AG10803 (cell line): ENCODE measurements at regions not wholly inside any gene's neighbourhood (a gene's known extent, or its start where the extent isn't known, plus 50 kb on each side); places are given as distances from the start of the nearest gene placed in this dataset.

Experiments
- DNase-seq: peaks from one replicate; pipeline ENCODE4 v3.0.0; 2010; ENCODE audit warnings: low read depth
- H3K4me3 ChIP-seq: 2 replicates; pipeline ENCODE4 v1.5.1; 2011; ENCODE audit warnings: mild to moderate bottlenecking, low read length, control low read depth
- TF ChIP-seq, protein P1 (sequence below): conservative IDR thresholded peaks from 2 replicates; pipeline ENCODE4 v1.5.1; 2011; ENCODE audit warnings: mild to moderate bottlenecking, low read length, control low read depth, inconsistent platforms

DNA sequence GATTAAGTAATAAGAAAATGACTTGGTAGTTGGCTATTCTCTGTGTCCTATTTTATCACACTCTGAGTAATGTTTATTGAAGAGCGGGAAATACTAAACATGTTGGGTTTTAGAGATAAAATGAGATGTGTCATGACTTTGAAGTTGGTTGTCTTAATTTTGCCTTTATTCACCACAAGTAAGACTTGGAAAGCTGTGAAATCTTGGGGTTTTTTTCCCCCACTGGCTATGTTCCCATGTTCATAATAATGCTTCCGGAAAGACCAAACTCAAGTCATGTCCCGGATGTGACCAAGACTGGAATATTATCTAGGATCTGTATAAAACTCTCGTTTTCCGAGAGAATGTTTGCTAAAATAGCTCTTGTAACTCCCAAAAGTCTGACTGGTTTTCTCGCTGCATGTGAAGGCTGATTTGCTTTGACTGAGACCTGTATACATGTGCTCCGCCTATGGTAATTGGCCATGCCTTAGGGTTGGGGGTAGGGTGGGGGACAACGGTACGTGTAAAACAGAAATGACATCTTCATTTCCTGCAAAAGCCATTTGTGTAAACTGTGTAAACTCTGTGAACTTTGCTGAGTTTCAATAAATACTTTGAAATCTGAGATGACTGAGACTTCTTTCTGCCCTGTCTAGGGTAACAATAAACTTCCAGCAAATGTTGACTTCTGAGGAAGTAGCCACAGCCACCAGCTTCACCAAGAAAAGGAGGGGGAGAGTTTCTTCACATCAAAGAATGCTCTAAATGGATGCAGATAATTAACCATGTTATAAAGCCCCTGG, 169.6 kb downstream of the ZNF365 start:
- H3K4me3 ChIP-seq, result no peak overlapping the region
- no peak for DNase-seq
- TF ChIP-seq, protein P1, sequence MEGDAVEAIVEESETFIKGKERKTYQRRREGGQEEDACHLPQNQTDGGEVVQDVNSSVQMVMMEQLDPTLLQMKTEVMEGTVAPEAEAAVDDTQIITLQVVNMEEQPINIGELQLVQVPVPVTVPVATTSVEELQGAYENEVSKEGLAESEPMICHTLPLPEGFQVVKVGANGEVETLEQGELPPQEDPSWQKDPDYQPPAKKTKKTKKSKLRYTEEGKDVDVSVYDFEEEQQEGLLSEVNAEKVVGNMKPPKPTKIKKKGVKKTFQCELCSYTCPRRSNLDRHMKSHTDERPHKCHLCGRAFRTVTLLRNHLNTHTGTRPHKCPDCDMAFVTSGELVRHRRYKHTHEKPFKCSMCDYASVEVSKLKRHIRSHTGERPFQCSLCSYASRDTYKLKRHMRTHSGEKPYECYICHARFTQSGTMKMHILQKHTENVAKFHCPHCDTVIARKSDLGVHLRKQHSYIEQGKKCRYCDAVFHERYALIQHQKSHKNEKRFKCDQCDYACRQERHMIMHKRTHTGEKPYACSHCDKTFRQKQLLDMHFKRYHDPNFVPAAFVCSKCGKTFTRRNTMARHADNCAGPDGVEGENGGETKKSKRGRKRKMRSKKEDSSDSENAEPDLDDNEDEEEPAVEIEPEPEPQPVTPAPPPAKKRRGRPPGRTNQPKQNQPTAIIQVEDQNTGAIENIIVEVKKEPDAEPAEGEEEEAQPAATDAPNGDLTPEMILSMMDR, result no peak

- peak; percentile 89 for DNase-seq
- H3K4me3 ChIP-seq, result no peak overlapping the region
- TF ChIP-seq, protein P1, result no peak
Measured at GRCh38 chr10:62545160-62546066, 171.2 kb downstream of the ZNF365 start.

- TF ChIP-seq, protein P1, result no peak
- DNase-seq, result peak; percentile 47
- H3K4me3 ChIP-seq, result no peak overlapping the region
Measured at GRCh38 chr10:62548686-62549085, 174.5 kb downstream of the ZNF365 start.

DNA sequence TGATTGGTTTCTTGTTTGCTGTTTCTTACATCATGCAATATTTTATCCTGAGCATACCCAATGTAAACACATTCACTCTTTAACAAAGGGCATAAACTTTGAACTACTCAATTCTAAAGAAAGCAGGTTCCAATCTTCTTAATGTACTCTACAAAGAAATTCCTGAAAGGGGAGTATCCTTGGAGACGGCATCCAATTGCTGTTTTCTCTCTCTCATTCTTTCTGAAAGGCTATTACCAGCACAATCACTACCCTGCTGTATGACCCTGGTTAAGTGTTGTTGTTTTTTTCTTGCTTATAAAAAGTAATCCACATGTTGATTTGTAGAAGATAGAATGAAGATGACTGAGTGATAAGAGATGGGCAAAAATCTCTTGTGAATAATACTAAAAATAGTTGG, 176.0 kb downstream of the ZNF365 start:
- TF ChIP-seq, protein P1, result no peak
- DNase-seq, result no peak

DNA sequence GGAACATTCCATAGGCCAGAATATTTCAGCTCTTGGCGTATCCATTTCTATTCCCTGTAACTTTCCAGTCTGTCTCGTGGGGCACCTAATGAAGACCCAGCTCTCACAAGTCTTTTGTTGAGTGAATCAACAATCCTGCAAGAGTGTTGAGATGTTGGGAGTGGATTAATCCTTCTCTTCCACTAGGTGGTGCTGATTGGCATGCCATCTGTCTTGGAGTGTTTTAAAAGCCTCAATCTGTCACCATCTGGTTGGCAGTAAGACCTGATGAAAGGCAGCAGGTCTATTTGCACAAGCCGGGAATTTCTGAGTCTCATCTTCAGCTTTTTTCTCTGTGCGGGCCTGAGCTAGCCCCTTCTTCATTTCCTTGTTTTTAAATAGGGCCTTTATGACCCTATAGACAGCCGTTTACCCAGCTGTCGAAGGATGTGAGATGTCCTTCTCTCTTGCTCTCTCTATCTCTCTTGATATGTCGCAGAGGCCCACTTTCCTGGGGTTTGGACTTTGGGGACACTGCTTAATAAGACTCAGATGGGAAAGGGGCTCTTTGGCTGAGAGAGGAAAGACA, 180.5 kb downstream of the ZNF365 start:
- DNase-seq, result peak; percentile 86

More for the DNA sequence above, 176.0 kb downstream of the ZNF365 start:
- H3K4me3 ChIP-seq, result no peak overlapping the region

GRCh38 chr10:62559481-62560200, 185.5 kb downstream of the ZNF365 start:
- TF ChIP-seq, protein P1, result no peak
- H3K4me3 ChIP-seq, result no peak overlapping the region
- peak; percentile 78 for DNase-seq

More for the DNA sequence above, 180.5 kb downstream of the ZNF365 start:
- TF ChIP-seq, protein P1, result peak; percentile 73
- H3K4me3 ChIP-seq, result no peak overlapping the region
